Upper lobe of left lung (tissue), 6 donors: ENCODE measurements at regions not wholly inside any gene's neighbourhood (a gene's known extent, or its start where the extent isn't known, plus 50 kb on each side); places are given as distances from the start of the nearest gene placed in this dataset.

Source experiments
- ATAC-seq, 2 donors: fragments of 200-7000 bp; cut with Tn5 transposase; one replicate each; pipeline ENCODE4 v1.9.1; 2022; ENCODE audit warnings: mild to moderate bottlenecking in 2 of 2, moderate library complexity in 2 of 2; ENCODE audit not compliant: low FRiP score in 2 of 2
- DNase-seq, 2 donors: peaks; one replicate each; pipeline ENCODE4 v3.0.0-alpha.2; 2019 to 2020
- H3K27ac ChIP-seq, 4 donors: fragments of 200-600 bp; sonication (generic); one replicate each; pipeline ENCODE4 v1.5.1; 2016 to 2019
- H3K27me3 ChIP-seq, 4 donors: fragments of 200-600 bp; sonication (generic); one replicate each; pipeline ENCODE4 v1.5.1; 2017 to 2019
- H3K36me3 ChIP-seq, 4 donors: fragments of 200-600 bp; sonication (generic); one replicate each; pipeline ENCODE4 v1.5.1; 2016 to 2019
- H3K4me1 ChIP-seq, 4 donors: fragments of 200-600 bp; sonication (generic); one replicate each; pipeline ENCODE4 v1.5.1; 2018 to 2019
- H3K4me3 ChIP-seq, 4 donors: fragments of 200-600 bp; sonication (generic); one replicate each; pipeline ENCODE4 v1.5.1; 2017 to 2019; ENCODE audit warnings: mild to moderate bottlenecking in 2 of 4, moderate library complexity in 1 of 4
- H3K9me3 ChIP-seq, 4 donors: fragments of 200-600 bp; sonication (generic); one replicate each; pipeline ENCODE4 v1.5.1; 2018 to 2019
- CTCF ChIP-seq, 6 experiments: fragments of 450-650 bp in 4 of 6; fragments of 200-600 bp in 2 of 6; sonication (generic) in 2 of 6; IDR thresholded peaks; one replicate each; pipeline ENCODE4 v1.5.1; 2016 to 2019; ENCODE audit warnings: antibody characterized with exemption in 6 of 6
- EP300 ChIP-seq, 4 donors: sonication (generic); formaldehyde crosslinking; IDR thresholded peaks; one replicate each; pipeline ENCODE4 v1.5.1; 2017; ENCODE audit warnings: antibody characterized with exemption in 4 of 4, control low read depth in 2 of 4
- POLR2A ChIP-seq, 4 donors: fragments of 450-650 bp; IDR thresholded peaks; one replicate each; pipeline ENCODE4 v1.5.1; 2016 to 2017; ENCODE audit warnings: antibody characterized with exemption in 4 of 4, mild to moderate bottlenecking in 2 of 4
- POLR2AphosphoS5 ChIP-seq, 2 donors: sonication (generic); formaldehyde crosslinking; IDR thresholded peaks; one replicate each; pipeline ENCODE4 v1.5.1; 2017; ENCODE audit warnings: antibody characterized with exemption in 2 of 2
- WGBS, 2 donors: methylation state at CpG; one replicate each; pipeline ENCODE4 v1.1.5; 2017 to 2018; 5-methylcytosine and 5-hydroxymethylcytosine counted together
- donor health status: DM: no; HTN: no; CAD: no; lungs with moderate emphysema.
- donor health status: DM: no; HTN: yes; CAD: no; lungs with severe emphysema.

- Histone ChIP-seq H3K4me3 (no peak overlapping the region), H3K36me3 (no peaks in the 10 kb centered on the region), H3K4me1 (no peaks in the 10 kb centered on the region), H3K27me3 (no peaks in the 10 kb centered on the region), H3K27ac (peak overlapping the region in 1 of 4 donors; percentile 32), H3K9me3 (no peaks in the 10 kb centered on the region)
- ATAC-seq (peak in 1 of 2 donors; percentile 71), DNase-seq (no peak)
- 39 to 42% methylated on average over 2 of the region's 2 CpGs for WGBS, 2 donors
- TF ChIP-seq CTCF (IDR thresholded peaks at IDR 0.05) (no peak), EP300 (IDR thresholded peaks at IDR 0.05) (no peak), POLR2A (IDR thresholded peaks at IDR 0.05) (no peak), POLR2AphosphoS5 (IDR thresholded peaks at IDR 0.05) (no peak)
These were observed 461.5 kb downstream of the IRS1 start for GRCh38 chr2:226337941-226338600.

- H3K27me3 ChIP-seq = no peaks in the 10 kb centered on the region
- no peak overlapping the region for H3K27ac ChIP-seq
- ATAC-seq (no peak), DNase-seq (no peak)
- 79 to 85% methylated on average over 3 of the region's 3 CpGs for WGBS, 2 donors
- H3K36me3 ChIP-seq = no peaks in the 10 kb centered on the region
- no peak overlapping the region for H3K4me3 ChIP-seq
- no peaks in the 10 kb centered on the region for H3K4me1 ChIP-seq
- no peak for TF ChIP-seq CTCF (IDR thresholded peaks at IDR 0.05)
- TF ChIP-seq POLR2A (IDR thresholded peaks at IDR 0.05) = no peak
- no peak for TF ChIP-seq POLR2AphosphoS5 (IDR thresholded peaks at IDR 0.05)
- TF ChIP-seq EP300 (IDR thresholded peaks at IDR 0.05) = no peak
- H3K9me3 ChIP-seq = no peaks in the 10 kb centered on the region
These were observed 463.3 kb downstream of the IRS1 start for GRCh38 chr2:226336283-226336682.

- no peaks in the 10 kb centered on the region for H3K36me3 ChIP-seq
- no peak for TF ChIP-seq POLR2A (IDR thresholded peaks at IDR 0.05)
- no peak for TF ChIP-seq CTCF (IDR thresholded peaks at IDR 0.05)
- no peak for TF ChIP-seq POLR2AphosphoS5 (IDR thresholded peaks at IDR 0.05)
- TF ChIP-seq EP300 (IDR thresholded peaks at IDR 0.05) = no peak
- no peak overlapping the region for H3K4me3 ChIP-seq
- DNase-seq (no peak), ATAC-seq (no peak)
- WGBS, 2 donors = 81 to 82% methylated on average over 8 of the region's 8 CpGs
- no peak overlapping the region for H3K27ac ChIP-seq
- H3K9me3 ChIP-seq = no peaks in the 10 kb centered on the region
- H3K27me3 ChIP-seq = no peaks in the 10 kb centered on the region
- no peaks in the 10 kb centered on the region for H3K4me1 ChIP-seq
These were observed 464.5 kb downstream of the IRS1 start for GRCh38 chr2:226334981-226335720.

GRCh38 chr2:226333388-226333787 is 466.2 kb downstream of the IRS1 start:
- WGBS, 2 donors = 77 to 79% methylated on average over 4 of the region's 4 CpGs

More at GRCh38 chr2:226333388-226333787, 466.2 kb downstream of the IRS1 start:
- no peaks in the 10 kb centered on the region for H3K4me1 ChIP-seq
- no peak for ATAC-seq
- TF ChIP-seq CTCF (IDR thresholded peaks at IDR 0.05) = no peak
- no peak for TF ChIP-seq EP300 (IDR thresholded peaks at IDR 0.05)
- TF ChIP-seq POLR2AphosphoS5 (IDR thresholded peaks at IDR 0.05) = no peak
- no peak for TF ChIP-seq POLR2A (IDR thresholded peaks at IDR 0.05)
- H3K4me3 ChIP-seq = no peak overlapping the region
- H3K27ac ChIP-seq = no peak overlapping the region
- H3K9me3 ChIP-seq = no peaks in the 10 kb centered on the region
- DNase-seq = peak in 1 of 2 donors; percentile 24
- no peaks in the 10 kb centered on the region for H3K27me3 ChIP-seq
- H3K36me3 ChIP-seq = no peaks in the 10 kb centered on the region
